ENCODE measurements at regions not wholly inside any gene's neighbourhood (a gene's known extent, or its start where the extent isn't known, plus 50 kb on each side); places are given as distances from the start of the nearest gene placed in this dataset.

- TF ChIP-seq SP3 (tag by site-specific recombination; IDR thresholded peaks at IDR 0.05) (no peak), ZXDB (tag by site-specific recombination; IDR thresholded peaks at IDR 0.05) (no peak), CTCF (tag by site-specific recombination; IDR thresholded peaks at IDR 0.05) (no peak), FEZF1 (tag by site-specific recombination; IDR thresholded peaks at IDR 0.05) (no peak), ZNF133 (tag by site-specific recombination; IDR thresholded peaks at IDR 0.05) (no peak), ZNF623 (tag by site-specific recombination; IDR thresholded peaks at IDR 0.05) (no peak), ZNF19 (tag by site-specific recombination; IDR thresholded peaks at IDR 0.05; ENCODE audit: low read depth) (no peak)
Measured at GRCh38 chr14:42508209-42508946, 901.7 kb downstream of the LRFN5 start.

Measured in HEK293 (cell line).